Left hindlimb (tissue), 1 donor: ENCODE measurements at regions not wholly inside any gene's neighbourhood (a gene's known extent, or its start where the extent isn't known, plus 50 kb on each side); places are given as distances from the start of the nearest gene placed in this dataset.
"Not testable (repeated sequence)": the region's sequence is repeated elsewhere in the genome, so short reads cannot be mapped to it uniquely, and the experiment has no call there.

Experiments
- DNase-seq: peaks from one replicate; pipeline ENCODE4 v3.0.0-alpha.2; 2018

DNA sequence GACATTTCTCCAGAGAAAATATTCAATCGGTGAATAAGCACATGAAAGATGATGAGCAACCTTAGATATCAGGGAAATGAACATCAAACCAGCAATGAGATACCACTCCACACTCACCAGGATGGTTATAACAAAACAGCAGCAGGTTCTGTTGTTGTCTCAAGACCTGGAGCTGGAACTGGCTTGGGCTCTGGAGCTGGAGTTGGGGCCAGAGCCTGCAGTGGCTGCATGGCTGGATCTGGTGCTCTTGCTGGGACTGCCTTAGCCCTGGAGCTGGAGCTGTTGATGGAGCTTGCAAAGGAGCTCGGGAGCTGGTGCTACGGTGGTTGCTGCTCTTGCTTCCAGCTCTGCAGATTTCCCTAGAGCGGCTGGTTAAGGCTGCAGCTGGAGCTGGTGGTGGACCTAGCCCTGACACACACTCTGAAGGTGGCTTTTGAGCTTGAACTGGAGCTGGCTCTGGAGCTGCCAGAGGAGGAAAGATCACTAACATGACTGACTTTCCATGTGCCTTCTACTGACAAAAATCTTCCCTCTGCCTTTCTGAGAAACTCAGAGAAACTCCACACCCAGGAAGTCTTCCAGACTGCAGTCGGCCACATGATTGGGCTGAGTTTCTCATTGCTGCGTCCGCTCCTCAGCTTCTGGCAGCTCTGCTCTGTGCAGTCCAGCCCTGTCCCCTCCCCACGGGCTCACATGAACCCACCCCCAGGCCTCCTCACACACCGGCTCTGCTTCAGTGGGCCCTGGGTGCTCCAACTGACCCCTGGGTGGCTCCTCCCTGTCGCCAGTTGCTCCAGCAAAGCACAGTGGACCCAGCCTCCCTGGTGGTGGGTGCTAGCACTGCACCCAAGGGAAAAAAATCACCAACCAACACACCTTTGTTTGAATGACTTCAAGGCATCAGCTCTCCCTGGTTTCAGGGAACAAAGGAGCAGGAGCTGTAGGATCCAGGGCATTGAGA, 139.1 kb upstream of the FMN2 start:
- DNase-seq, result no peak

DNA sequence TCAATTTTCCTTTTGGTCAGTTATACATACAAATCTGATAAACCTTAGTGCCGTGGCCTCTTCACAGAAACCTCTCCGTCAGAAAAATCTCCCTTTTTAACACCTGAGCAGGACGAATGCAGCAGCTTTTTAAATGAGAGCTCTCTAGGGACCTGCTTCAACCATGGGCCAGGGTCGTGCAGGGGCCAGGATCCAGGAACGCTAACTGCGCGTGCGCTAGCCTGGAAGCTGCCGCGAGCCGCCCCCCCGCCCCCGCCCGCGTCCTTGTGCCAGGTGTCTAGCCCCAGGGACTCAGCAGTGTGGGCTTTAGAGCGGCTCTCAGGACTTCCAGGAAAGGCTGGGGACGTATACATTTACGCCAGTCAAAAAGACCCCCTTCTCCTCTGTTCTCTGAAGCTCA, 136.8 kb upstream of the FMN2 start:
- no peak for DNase-seq

- no peak for DNase-seq
Measured at GRCh38 chr1:239955431-239955830, 136.3 kb upstream of the FMN2 start.

DNA sequence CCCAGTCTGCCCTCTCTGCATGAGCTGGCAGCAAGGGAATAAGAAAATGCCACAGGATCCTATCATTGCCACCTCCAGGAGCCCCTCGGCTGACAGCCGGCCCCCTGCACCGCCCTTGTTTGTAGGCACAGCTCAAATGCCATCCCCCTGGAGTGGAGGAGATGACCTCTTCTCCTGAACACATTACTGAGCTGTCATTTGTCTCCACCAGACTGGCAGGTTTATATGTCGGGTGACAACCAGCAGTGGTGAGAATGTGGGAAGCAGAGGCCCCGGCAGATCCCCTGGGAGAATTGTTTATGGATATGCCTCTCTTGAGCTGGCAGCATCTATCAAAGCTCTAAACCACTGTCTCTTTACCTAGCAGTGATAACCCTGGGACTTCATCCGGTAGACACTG, 135.4 kb upstream of the FMN2 start:
- no peak for DNase-seq

DNA sequence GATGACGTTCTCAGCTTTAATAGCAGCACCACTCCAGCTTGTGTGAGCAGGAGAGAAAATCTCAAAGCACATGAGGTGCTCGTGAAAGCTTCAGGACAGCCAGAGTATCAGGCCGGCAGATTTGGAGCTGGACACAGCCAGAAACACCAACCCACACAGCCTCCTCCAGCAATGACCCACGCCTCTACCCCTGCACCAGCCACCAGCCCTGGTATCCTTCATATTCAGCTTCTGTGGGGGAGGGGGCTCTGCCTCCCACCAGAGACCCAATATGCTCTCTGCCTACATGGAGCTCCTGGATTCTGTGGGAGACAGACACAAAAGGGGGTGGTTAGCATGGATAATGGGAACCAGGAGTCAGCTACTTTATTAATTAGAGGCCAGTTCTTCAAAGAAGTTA, 133.6 kb upstream of the FMN2 start:
- no peak for DNase-seq

DNA sequence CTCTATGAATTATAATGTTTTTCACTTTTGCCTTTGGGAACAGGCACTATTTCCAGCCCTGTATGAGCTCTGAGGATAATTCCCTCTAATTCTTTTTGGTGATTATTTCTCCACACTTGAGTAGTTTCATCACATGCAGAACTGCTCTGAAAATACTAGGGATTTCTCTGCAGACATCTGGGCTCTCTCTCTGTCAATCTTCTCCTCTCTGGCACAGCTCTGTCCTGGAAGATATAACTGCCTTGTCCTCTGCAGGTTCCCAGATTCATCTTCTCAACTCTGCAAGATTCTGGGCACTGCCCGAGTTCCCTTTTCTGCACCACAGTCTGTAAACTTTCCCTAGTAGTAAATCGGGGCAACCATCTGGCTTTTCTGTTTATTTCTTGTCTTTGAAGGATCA, 131.3 kb upstream of the FMN2 start:
- no peak for DNase-seq

- DNase-seq, result no peak
Measured at GRCh38 chr1:239963856-239964255, 127.8 kb upstream of the FMN2 start.

- DNase-seq, result no peak
Measured at GRCh38 chr1:239976130-239976968, 115.3 kb upstream of the FMN2 start.

GRCh38 chr1:239977416-239977815, 114.3 kb upstream of the FMN2 start:
- DNase-seq, result no peak

DNA sequence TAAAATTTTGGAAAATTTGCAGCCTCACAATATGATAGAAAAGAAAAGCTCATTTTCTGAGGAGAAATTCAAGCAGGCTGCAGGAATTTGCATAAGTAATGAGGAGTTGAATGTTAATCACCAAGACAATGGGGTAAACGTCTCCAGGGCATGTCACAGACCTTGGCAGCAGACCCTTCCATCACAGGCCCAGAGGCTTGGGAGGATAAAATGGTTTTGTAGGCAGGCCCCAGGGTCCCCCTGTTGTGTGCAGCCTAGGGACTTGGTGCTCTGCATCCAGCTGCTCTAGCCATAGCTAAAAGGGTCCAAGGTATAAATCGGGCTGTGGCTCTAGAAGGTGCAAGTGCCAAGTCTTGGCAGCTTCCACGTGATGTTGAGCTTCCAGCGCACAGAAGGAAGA, 112.2 kb upstream of the FMN2 start:
- DNase-seq, result no peak

DNA sequence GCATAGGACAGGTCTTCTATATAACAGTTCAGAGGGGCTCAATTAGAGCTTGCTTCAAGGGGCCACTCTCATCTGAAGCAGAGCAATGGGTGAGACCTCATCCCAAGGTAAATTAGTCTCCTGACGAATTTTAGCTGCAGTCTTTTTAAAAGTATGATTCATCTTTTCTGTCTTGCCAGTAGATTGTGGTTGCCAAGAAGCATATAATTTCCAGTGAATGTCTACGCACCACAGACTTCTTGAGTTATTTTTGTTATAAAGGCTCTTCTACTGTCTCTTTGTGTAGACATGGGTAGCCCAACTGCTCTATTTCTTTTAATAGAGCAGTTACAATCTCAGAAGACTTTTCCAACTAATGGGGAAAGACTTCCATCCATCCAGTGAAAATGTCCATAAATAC, 108.9 kb upstream of the FMN2 start:
- no peak for DNase-seq

DNA sequence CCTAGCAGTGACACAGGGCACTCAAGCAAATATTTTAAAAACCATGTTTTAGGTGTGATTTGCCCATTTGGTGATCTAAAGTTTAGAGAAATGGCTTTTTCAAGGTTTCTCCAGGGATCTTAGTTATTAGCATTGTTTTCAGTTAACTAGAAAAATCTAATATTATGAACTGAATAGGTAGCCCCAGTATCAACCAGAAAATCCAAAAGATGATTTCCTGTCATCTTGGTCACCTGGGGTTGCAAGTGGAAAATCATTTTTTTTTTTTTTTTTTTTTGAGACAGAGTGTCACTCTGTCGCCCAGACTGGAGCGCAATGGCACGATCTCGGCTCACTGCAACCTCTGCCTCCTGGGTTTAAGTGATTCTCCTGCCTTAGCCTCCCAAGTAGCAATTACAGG, 106.6 kb upstream of the FMN2 start:
- DNase-seq, result no peak

GRCh38 chr1:239987103-239987745, 104.5 kb upstream of the FMN2 start:
- no peak for DNase-seq

- no peak for DNase-seq
Measured at GRCh38 chr1:239989990-239990389, 101.7 kb upstream of the FMN2 start.

DNA sequence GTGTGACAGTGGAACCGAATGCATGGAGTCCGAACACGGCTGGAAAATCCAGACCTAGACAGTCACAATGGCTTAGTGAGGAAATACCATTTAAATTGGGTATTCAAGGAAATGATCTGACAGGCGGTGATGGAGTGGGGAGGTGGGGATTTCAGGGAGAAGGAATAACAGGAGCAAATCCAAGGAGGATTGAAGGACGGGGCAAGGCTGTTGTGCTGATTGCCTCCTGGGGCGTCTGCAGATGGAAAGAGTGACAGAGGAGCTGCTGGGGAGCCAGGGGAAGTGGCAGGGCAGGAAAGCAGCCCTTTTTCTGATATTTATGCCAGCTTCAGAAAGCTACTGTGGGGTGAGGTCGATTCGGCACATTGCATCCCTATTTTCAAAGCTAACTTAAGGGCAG, 99.1 kb upstream of the FMN2 start:
- not testable (repeated sequence) for DNase-seq

GRCh38 chr1:239993366-239993765, 98.3 kb upstream of the FMN2 start:
- DNase-seq, result no peak

DNA sequence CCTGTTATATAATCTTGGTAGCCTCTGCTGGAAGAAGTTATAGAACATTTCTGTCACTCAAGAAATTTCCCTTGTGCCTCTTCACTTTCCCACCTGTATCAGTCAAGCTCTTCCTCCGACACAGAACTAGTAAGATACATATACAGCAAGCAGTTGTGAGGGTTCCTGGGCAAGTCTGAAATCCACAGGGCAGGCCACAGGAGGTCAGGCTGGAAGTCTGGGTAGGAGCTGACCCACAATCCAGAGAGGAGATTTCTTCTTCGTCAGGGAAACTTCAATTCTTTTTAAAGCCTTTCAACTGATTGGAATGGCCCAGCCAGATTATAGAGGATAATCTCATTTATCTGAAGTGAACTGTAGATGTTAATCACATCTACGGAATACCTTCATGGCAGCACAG, 96.4 kb upstream of the FMN2 start:
- no peak for DNase-seq

DNA sequence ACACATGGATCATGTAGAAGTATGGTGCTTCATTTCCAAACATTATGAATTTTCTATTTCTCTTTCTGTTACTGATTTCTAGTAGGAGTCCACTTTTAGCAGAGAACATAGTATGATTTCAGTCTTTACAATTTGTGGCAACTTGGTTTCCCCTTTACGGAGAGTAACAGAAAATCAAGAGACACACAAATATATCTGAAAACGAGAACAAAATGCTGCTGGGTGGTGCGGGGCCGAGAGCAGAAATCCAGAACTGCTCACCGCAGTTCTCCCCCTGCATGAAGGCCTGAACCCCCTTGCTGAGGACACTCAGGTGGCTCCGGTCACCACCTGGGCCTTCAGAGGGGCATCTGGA, 94.5 kb upstream of the FMN2 start:
- DNase-seq, result no peak

- DNase-seq, result no peak
Measured at GRCh38 chr1:239997515-239998311, 94.0 kb upstream of the FMN2 start.

DNA sequence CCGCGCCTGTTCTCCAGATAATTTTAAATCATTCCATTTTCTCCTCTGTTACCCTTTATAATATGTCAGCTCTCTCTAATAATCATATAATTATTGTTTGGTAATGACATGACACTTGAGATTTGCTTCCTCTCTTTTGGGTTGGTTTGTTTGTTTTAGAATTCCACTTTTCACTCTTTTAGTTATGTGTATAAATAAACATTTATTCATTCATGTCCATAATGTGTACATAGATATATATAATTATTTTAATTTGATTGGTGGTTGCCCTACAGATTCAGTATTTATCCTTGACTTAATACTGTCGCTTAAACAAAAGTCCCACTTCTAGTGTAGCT, 93.4 kb upstream of the FMN2 start:
- no peak for DNase-seq

DNA sequence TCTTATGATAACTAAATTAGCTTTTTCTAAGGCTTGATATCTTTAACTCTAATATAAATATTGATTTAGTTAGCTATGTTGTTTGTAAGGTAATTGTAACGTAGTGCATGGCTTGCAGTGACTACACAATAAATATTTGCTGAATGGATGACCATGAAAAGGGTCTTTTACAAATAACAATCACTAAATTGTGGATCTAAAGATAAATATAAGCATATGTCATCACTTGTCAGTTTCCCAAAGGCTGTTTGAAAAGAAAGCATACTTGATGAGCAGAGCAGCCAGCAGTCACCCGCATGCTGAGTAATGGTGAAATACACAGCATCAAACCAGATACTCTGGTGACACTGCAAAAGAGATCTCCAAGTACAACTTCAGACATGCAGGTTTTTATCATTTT, 92.5 kb upstream of the FMN2 start:
- DNase-seq, result no peak

- DNase-seq, result no peak
Measured at GRCh38 chr1:240000634-240001033, 91.0 kb upstream of the FMN2 start.

DNA sequence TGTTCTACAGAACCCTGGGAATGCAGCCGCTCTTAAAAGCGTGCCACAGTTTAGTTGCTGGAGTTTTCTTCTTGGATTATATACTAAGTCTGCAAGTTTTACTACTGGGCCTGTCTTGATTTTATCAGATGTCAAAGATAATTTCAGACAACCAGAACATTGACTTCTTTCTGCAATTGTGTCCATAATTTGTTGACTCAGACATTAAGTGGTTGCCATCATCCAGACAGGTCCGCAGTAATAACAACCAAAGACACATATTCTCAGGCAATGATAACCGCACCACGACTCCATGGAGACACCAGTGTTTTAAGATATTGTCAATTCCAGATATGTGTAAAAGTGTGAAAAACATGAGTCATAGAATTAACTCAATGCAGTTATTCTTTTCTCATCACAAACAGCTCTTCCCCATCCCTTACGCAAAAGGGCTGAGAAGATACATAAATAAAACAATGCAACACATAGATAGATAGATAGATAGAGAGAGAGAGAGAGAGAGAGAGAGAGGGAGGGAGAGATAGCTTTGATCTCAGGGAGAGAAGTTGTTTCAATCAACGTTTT, 90.4 kb upstream of the FMN2 start:
- DNase-seq, result no peak
